ENCODE measurements at regions not wholly inside any gene's neighbourhood (a gene's known extent, or its start where the extent isn't known, plus 50 kb on each side); places are given as distances from the start of the nearest gene placed in this dataset.

- DNase-seq, result no peak
These were observed 91.3 kb downstream of the BBS10 start for GRCh38 chr12:76256904-76257303.

GRCh38 chr12:76256321-76256720, 91.9 kb downstream of the BBS10 start:
- no peak for DNase-seq

- no peak for DNase-seq
These were observed 92.5 kb downstream of the BBS10 start for GRCh38 chr12:76255692-76256091.

GRCh38 chr12:76255281-76255680, 92.9 kb downstream of the BBS10 start:
- no peak for DNase-seq

GRCh38 chr12:76252031-76252430, 96.2 kb downstream of the BBS10 start:
- DNase-seq, result no peak

- no peak for DNase-seq
These were observed 98.0 kb downstream of the BBS10 start for GRCh38 chr12:76250256-76250655.

- DNase-seq, result no peak
These were observed 98.7 kb downstream of the BBS10 start for GRCh38 chr12:76249501-76249900.

- DNase-seq, result no peak
These were observed 100.2 kb downstream of the BBS10 start for GRCh38 chr12:76247992-76248391.

GRCh38 chr12:76247026-76247646, 101.1 kb downstream of the BBS10 start:
- DNase-seq, result no peak

GRCh38 chr12:76246611-76247010, 101.6 kb downstream of the BBS10 start:
- peak; percentile 22 for DNase-seq

- no peak for DNase-seq
These were observed 103.9 kb downstream of the BBS10 start for GRCh38 chr12:76244300-76244699.

- no peak for DNase-seq
These were observed 105.2 kb downstream of the BBS10 start for GRCh38 chr12:76242813-76243550.

- DNase-seq, result no peak
These were observed 106.8 kb downstream of the BBS10 start for GRCh38 chr12:76241371-76241770.

- DNase-seq, result no peak
These were observed 107.9 kb downstream of the BBS10 start for GRCh38 chr12:76240281-76240680.

- DNase-seq, result no peak
These were observed 109.5 kb downstream of the BBS10 start for GRCh38 chr12:76238688-76239087.

GRCh38 chr12:76237086-76237701, 111.0 kb downstream of the BBS10 start:
- no peak for DNase-seq

GRCh38 chr12:76236640-76237039, 111.6 kb downstream of the BBS10 start:
- no peak for DNase-seq

GRCh38 chr12:76234741-76235140, 113.5 kb downstream of the BBS10 start:
- no peak for DNase-seq

- DNase-seq, result no peak
These were observed 116.2 kb downstream of the BBS10 start for GRCh38 chr12:76232013-76232412.

GRCh38 chr12:76226956-76227355, 121.3 kb downstream of the BBS10 start:
- DNase-seq, result no peak

GRCh38 chr12:76226397-76226796, 121.8 kb downstream of the BBS10 start:
- DNase-seq, result no peak

- no peak for DNase-seq
These were observed 124.3 kb downstream of the BBS10 start for GRCh38 chr12:76223869-76224268.

- DNase-seq, result no peak
These were observed 127.2 kb downstream of the BBS10 start for GRCh38 chr12:76220980-76221379.

- no peak for DNase-seq
These were observed 128.4 kb downstream of the BBS10 start for GRCh38 chr12:76219806-76220205.

Data from effector CD8-positive, alpha-beta T cell (primary cell).